HG03103 (cell line): ENCODE measurements at regions not wholly inside any gene's neighbourhood (a gene's known extent, or its start where the extent isn't known, plus 50 kb on each side); places are given as distances from the start of the nearest gene placed in this dataset.
"Not testable (repeated sequence)": the region's sequence is repeated elsewhere in the genome, so short reads cannot be mapped to it uniquely, and the experiment has no call there.

Experiments used
- ATAC-seq: cut with Tn5 transposase; IDR thresholded peaks from one replicate; pipeline ENCODE4 v1.9.1; 2021; ENCODE audit warnings: low read depth; ENCODE audit not compliant: unreplicated experiment

DNA sequence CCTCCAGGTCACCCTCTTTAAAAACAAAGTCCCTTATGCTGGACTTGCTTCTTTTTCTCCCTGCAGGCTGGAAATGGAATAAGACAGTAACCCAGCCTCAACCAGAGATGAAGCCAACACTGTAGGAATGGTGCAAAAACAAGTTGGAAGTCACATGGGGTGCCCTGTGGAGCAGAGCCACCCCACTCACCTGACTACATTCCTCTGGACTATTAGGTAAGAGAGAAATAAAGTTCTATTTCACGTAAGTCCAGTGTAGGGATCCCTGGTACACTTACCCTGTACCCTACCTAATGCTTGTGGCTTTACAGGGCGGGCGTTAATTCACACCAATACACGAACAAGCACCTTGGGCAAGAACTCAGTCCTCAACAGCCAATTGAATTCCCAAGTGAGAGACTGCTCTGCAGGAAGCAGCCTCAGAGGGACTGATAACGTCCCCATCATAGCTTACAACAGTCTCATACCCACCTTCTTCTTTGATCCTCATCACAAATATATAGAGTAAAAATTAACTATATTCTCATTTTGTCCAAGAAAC, 112.5 kb upstream of the FGGY start:
- ATAC-seq = no peak

DNA sequence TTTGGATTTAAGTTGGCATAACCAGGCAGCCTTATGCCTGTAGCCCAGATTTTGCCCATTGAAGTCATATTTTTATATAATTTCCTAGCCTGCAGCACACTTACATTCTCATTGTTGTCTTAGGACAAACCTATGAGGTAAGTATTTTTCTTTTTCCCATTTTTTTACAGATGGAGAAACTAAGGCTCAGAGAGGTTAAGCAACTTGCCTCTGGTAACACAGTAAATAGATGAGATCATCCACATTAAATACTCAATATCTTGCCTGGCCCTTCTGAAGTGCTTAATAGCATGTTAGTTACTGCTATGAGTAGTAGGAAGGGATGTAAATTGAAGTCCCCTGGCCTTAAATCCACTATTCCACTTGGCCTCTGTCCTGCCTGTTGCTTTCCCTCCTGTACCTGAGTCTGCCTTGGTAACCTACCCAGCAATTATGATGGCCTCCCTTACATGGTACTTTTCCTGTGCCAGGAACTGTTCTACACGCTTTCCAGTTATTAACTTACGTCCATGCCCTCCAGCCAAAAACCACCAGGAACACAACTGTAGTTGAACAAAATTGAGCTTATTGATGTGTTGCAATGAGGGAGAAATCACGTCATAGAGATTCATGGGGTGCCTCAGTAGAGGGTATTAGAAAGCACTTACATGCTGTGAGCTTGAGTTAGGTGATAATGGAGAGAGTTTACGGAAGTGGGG, 111.6 kb upstream of the FGGY start:
- no peak for ATAC-seq

DNA sequence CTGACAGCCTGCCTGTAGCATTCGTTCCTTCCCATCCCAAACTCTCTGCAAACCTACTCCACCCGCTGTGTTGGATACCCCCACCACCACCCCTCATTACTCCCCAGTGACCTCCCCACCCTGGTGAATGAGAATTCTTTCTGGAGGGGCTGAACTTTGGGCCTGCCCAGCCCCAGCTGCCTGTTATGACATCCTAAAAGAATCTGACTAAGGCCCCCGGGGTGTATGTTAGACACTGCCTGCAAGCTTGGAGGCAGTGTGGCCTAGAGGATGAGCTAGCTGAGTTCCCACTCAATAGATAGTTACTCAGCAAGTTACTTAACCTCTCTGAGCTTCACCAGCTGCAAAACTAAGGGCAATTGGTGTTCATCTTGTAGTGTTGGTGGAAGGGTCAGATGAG, 110.2 kb upstream of the FGGY start:
- ATAC-seq = no peak

DNA sequence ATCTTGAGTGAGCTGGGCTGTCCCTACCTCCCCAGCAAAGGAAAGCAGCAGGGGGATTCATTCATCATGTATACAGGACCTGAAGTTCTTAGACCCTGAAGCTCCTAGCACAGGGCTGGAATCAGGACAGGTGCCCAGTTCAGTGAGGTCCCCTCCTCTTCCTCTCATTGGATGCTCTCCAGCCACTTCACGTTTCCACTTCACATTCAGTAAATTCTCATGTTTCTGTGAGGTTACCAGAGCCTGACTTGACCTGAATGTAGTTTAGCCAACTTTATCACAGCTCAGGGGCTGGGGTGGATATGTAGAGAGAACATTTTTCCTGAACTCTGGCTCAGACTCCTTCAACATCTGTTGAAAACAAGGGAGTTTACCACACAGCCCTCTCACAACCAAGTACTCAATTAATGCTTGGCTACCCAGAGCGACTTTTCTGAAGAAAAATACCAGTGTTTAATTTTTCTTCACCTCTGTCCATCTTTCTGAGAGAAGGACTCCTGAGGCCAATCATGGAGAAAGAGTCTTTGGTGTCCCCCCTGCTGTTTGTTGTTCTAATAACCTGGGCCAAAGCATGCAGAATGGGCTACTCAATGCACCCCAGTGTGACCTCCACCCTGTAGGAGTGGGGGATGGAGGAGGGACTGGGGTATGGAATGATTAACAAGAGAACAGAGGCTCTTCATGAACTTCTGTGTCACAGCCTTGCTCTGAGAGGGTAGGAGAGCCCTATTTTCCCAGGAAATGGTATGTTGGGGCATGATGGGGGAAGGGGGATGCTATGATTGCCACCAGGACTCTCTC, 108.3 kb upstream of the FGGY start:
- ATAC-seq = no peak

DNA sequence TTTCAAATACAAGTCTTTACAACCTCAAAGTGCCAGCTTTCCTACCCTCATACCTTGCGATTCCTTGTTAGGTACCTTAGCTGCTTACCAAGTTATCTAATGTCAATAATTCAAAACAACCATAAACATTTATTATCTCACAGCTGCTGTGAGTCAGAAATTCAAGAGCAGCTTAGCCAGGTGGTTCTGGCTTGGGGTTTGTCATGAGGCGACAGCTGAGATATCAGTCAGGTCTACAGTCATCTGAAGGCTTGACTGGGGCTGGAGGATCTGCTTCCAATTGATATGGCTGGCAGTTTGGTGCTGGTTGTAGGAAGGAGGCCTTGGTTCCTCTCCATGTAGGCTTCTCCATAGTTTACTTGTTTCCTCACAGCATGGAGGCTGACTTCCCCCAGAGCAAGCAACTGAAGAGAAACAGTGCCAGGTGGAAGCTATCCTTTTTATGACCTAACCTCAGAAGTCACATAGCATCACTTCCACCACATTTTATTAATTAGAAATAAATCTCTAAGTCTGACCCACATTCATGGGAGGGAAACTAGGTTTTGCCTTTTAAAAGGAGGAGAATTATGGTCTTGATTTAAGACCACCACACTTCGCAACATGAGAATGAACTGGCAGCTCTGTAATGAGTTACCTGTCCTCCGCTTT, 103.3 kb upstream of the FGGY start:
- no peak for ATAC-seq

DNA sequence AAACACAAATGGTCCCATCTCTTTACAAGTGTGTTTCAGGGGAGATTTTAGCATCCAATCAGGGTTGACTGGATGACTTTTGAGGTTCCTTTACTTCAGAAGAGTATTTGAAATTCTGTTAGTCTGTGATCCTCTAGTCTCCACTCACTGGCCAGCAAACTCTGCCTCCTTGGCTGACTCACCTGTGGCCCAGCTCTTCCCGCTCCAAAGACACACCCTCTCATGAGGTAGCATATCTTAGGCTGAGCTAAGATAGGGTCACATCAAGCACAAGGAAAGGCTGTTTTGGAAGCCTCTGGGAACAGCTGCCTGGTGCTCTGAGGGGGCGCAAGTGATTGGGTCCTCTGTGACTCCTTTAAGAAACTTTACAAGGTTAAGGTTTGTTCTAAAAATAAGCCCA, 102.3 kb upstream of the FGGY start:
- no peak for ATAC-seq

DNA sequence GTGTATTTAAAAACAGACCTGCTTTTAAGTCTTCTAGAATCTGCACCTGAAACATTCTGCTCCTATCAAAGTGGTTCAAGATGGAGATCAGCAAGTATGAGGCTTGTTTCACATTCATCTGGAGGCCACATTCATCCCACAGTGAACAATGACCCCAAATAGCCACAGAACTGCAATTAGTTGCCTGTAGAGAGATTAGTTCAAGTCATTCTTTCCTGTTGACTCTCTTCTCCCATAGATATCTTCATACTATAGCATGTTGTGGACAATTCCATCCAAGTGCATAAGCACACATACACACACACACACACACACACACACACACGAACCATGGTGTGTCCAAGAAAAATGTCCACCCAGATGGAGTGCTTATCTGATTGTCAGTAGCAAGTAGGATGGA, 101.7 kb upstream of the FGGY start:
- ATAC-seq = no peak

DNA sequence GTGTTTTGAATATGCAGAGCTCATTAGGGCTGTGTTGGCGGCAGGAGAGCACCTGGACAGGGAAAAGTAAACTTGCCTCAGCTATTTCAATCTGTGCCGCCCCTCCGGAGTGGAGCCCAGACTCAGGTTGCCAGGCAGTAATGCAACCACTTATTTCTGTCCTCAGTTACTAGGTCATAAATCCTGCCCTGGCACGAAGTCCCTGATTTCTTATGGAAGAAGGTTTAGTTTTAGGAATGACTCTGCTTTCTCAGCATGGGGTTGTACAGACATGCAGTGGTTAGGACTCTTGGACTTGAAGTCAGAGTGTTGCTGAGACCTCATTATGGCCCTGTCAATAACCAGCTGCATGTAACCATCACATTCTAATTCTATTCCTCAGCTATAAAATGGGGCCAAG, 98.3 kb upstream of the FGGY start:
- ATAC-seq = no peak

DNA sequence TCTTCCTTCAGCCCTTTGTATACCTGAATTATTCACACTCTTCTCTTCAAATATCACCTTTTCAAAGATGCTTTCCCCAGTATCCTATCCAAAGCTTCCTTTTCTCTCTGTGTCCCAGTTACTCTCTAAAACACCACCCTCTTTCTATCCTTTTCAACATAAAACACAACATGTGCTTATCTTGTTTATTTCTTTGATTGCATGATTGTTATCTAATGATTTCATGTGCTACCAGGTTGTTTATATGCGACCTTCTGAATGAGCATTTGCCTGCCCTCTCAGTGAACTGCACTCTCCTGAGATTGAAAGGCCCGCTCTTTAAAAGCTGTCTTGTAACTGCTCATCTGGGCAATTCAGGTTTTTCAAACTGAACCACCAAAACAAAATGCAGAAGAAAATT, 97.7 kb upstream of the FGGY start:
- no peak for ATAC-seq

- ATAC-seq = no peak
Measured at GRCh38 chr1:59199719-59200376, 97.0 kb upstream of the FGGY start.

DNA sequence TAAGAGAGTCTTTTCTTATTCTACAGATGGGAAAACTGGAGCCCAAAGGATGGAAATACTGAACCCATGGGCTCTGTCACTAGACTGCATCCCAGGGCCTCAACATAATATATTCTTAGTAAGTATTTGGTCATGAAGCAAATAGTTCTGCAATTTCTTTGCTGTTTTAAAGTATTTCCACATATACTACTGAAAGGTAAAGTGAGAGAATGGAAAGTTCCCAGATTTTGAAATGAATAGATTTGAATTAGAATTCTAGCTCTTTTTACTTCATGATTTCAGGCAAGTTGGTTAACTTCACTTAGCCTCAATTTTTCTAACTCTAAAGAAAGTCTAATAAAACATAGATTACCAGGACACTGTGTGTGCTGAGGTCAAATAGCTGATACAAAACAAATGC, 95.6 kb upstream of the FGGY start:
- no peak for ATAC-seq

- no peak for ATAC-seq
Measured at GRCh38 chr1:59202455-59202854, 94.4 kb upstream of the FGGY start.

- no peak for ATAC-seq
Measured at GRCh38 chr1:59204001-59204400, 92.9 kb upstream of the FGGY start.

GRCh38 chr1:59206616-59207015, 90.3 kb upstream of the FGGY start:
- ATAC-seq = not testable (repeated sequence)

DNA sequence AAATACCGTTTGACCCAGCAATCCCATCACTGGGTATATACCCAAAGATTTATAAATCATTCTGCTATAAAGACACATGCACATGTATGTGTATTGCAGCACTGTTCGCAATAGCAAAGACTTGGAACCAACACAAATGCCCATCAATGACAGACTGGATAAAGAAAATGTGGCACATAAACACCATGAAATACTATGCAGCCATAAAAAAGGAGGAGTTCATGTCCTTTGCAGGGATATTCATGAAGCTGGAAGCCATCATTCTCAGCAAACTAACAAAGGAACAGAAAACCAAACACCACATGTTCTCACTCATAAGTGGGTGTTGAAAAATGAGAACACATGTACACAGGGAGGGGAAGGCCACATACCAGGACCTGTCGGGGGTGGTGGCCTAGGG, 86.5 kb upstream of the FGGY start:
- ATAC-seq = not testable (repeated sequence)

GRCh38 chr1:59212706-59213105, 84.2 kb upstream of the FGGY start:
- ATAC-seq = no peak

GRCh38 chr1:59214248-59215208, 82.4 kb upstream of the FGGY start:
- no peak for ATAC-seq

DNA sequence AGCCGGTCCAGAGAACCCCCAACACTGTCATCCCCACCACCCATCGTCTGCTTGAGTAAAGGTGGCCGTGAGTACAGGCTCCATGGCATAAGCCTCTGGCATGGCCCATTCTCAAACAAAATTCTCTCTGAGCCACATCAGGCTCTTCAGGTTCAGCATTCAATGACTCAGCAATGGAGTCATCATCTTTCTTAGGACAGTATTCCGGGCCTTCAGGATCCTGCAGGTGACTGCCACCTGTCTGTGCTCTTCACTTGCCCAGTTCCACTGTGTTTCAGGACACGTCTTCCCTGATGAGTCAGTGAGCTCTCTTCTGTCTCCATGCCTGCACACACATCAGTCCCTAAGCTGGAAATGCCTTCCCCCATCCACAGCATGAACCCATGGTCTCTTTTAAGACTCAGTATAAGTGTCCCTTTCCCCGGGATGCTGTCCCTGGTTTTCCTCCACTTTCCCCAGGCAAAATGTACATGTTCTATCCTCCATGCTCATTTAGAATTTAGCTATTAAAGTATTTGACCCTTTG, 81.1 kb upstream of the FGGY start:
- no peak for ATAC-seq

GRCh38 chr1:59217439-59217838, 79.5 kb upstream of the FGGY start:
- ATAC-seq = not testable (repeated sequence)
